ENCODE measurements at regions not wholly inside any gene's neighbourhood (a gene's known extent, or its start where the extent isn't known, plus 50 kb on each side); places are given as distances from the start of the nearest gene placed in this dataset.

- DNase-seq: peak; percentile 46
Observed at GRCh38 chr3:178397202-178397601, 139.0 kb upstream of the KCNMB2 start.

GRCh38 chr3:178397836-178398235 lies 138.4 kb upstream of the KCNMB2 start:
- DNase-seq: peak; percentile 74

- DNase-seq: no peak
Observed at GRCh38 chr3:178404961-178405360, 131.3 kb upstream of the KCNMB2 start.

- peak; percentile 55 for DNase-seq
Observed at GRCh38 chr3:178405531-178405930, 130.7 kb upstream of the KCNMB2 start.

GRCh38 chr3:178406206-178406605 lies 130.0 kb upstream of the KCNMB2 start:
- DNase-seq: no peak

- DNase-seq: no peak
Observed at GRCh38 chr3:178415384-178415783, 120.9 kb upstream of the KCNMB2 start.

GRCh38 chr3:178417736-178418135 lies 118.5 kb upstream of the KCNMB2 start:
- DNase-seq: no peak

GRCh38 chr3:178419071-178419470 lies 117.2 kb upstream of the KCNMB2 start:
- DNase-seq: no peak

- DNase-seq: no peak
Observed at GRCh38 chr3:178420033-178420432, 116.2 kb upstream of the KCNMB2 start.

- no peak for DNase-seq
Observed at GRCh38 chr3:178421069-178421468, 115.2 kb upstream of the KCNMB2 start.

GRCh38 chr3:178422406-178422805 lies 113.8 kb upstream of the KCNMB2 start:
- no peak for DNase-seq

- no peak for DNase-seq
Observed at GRCh38 chr3:178428037-178428436, 108.2 kb upstream of the KCNMB2 start.

GRCh38 chr3:178434206-178434805 lies 101.9 kb upstream of the KCNMB2 start:
- peak; percentile 88 for DNase-seq

GRCh38 chr3:178435575-178435974 lies 100.7 kb upstream of the KCNMB2 start:
- no peak for DNase-seq

- DNase-seq: peak; percentile 80
Observed at GRCh38 chr3:178436773-178437172, 99.5 kb upstream of the KCNMB2 start.

GRCh38 chr3:178437236-178437635 lies 99.0 kb upstream of the KCNMB2 start:
- DNase-seq: no peak

GRCh38 chr3:178439504-178439903 lies 96.7 kb upstream of the KCNMB2 start:
- DNase-seq: no peak

GRCh38 chr3:178440043-178440442 lies 96.2 kb upstream of the KCNMB2 start:
- no peak for DNase-seq

GRCh38 chr3:178443634-178444033 lies 92.6 kb upstream of the KCNMB2 start:
- DNase-seq: peak; percentile 64

GRCh38 chr3:178445139-178445538 lies 91.1 kb upstream of the KCNMB2 start:
- no peak for DNase-seq

GRCh38 chr3:178446059-178446458 lies 90.2 kb upstream of the KCNMB2 start:
- DNase-seq: no peak

GRCh38 chr3:178450476-178450875 lies 85.8 kb upstream of the KCNMB2 start:
- no peak for DNase-seq

GRCh38 chr3:178451799-178452198 lies 84.4 kb upstream of the KCNMB2 start:
- no peak for DNase-seq

- no peak for DNase-seq
Observed at GRCh38 chr3:178454726-178455125, 81.5 kb upstream of the KCNMB2 start.

GRCh38 chr3:178455226-178455625 lies 81.0 kb upstream of the KCNMB2 start:
- no peak for DNase-seq

- no peak for DNase-seq
Observed at GRCh38 chr3:178455946-178456345, 80.3 kb upstream of the KCNMB2 start.
